ENCODE measurements at regions not wholly inside any gene's neighbourhood (a gene's known extent, or its start where the extent isn't known, plus 50 kb on each side); places are given as distances from the start of the nearest gene placed in this dataset.

DNA sequence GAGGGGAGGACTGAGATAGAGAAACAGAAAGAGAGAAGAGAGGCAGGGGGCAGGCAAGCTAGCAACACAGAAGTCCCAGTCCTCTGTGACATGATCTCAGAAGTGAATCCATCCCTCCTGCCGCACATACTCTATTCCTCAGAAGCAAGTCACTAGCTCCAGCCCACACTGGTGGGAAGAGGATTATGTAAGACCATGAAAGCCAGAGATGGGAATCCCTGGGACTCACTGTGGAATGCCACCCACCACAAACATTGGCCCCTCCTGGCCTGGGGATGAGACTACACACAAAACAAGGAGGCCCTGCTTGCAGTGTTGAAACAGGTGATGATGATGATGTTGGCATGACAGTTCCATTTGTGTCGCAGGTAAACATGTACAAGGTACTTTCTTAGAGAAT lies 419.9 kb downstream of the IRS2 start:
- H3K27me3 Mint-ChIP-seq (ENCODE audit: unreplicated experiment): no peaks in the 10 kb centered on the region
- H3K4me3 Mint-ChIP-seq (ENCODE audit: unreplicated experiment): no peak overlapping the region
- no peak for DNase-seq (ENCODE audit: extremely low spot score, unreplicated experiment)
- H3K9me3 Mint-ChIP-seq (ENCODE audit: unreplicated experiment): no peaks in the 10 kb centered on the region
- H3K27ac Mint-ChIP-seq (ENCODE audit: unreplicated experiment): no peak overlapping the region
- H3K4me1 Mint-ChIP-seq (ENCODE audit: unreplicated experiment): peaks cover 12% of the 10 kb centered on the region
- H3K36me3 Mint-ChIP-seq (ENCODE audit: unreplicated experiment): no peaks in the 10 kb centered on the region
- TF ChIP-seq, protein P1, sequence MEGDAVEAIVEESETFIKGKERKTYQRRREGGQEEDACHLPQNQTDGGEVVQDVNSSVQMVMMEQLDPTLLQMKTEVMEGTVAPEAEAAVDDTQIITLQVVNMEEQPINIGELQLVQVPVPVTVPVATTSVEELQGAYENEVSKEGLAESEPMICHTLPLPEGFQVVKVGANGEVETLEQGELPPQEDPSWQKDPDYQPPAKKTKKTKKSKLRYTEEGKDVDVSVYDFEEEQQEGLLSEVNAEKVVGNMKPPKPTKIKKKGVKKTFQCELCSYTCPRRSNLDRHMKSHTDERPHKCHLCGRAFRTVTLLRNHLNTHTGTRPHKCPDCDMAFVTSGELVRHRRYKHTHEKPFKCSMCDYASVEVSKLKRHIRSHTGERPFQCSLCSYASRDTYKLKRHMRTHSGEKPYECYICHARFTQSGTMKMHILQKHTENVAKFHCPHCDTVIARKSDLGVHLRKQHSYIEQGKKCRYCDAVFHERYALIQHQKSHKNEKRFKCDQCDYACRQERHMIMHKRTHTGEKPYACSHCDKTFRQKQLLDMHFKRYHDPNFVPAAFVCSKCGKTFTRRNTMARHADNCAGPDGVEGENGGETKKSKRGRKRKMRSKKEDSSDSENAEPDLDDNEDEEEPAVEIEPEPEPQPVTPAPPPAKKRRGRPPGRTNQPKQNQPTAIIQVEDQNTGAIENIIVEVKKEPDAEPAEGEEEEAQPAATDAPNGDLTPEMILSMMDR (IDR thresholded peaks at IDR 0.05): no peak

DNA sequence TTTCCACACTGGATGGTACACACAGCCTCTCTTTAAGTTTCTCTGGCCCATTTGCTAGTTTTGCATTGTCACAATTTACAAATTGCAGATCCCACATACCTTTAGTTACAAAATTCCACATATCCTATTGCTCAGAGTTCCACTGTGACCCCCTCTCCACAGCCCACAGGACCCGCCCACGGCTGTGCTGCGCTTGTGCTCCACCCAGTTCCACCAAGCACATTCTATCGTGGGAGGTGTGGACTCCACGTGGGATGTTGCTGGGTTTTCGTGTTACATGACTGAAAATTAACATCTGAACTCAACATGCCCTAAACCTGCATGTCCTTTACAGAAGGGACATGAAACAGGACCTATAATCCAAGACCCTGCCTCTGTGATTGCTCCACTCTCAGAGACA lies 423.0 kb downstream of the IRS2 start:
- Mint-ChIP-seq H3K36me3 (ENCODE audit: unreplicated experiment) (no peaks in the 10 kb centered on the region), H3K9me3 (ENCODE audit: unreplicated experiment) (no peaks in the 10 kb centered on the region), H3K27me3 (ENCODE audit: unreplicated experiment) (no peaks in the 10 kb centered on the region), H3K4me1 (ENCODE audit: unreplicated experiment) (no peaks in the 10 kb centered on the region), H3K27ac (ENCODE audit: unreplicated experiment) (no peak overlapping the region), H3K4me3 (ENCODE audit: unreplicated experiment) (no peak overlapping the region)
- TF ChIP-seq, protein P1 (IDR thresholded peaks at IDR 0.05): no peak
- no peak for DNase-seq (ENCODE audit: extremely low spot score, unreplicated experiment)

DNA sequence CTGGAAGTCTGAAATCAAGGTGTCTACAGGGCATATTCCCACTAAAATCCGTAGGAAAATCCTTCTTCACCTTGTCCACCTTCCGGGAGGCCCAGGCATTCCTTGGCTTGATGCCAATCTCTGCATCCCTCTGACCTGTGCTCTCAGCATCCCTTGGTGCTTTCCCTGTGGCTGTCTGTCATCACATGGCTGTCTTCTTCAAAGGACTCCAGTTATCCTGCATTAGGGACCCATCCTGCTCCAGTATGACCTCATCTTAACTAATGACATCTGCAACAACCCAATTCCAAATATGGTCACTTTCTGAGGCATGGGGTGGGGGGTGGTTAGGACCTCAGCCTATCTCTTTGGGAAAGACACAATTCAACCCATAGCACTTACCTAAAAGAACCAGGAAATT lies 423.8 kb downstream of the IRS2 start:
- H3K36me3 Mint-ChIP-seq (ENCODE audit: unreplicated experiment): no peaks in the 10 kb centered on the region
- H3K9me3 Mint-ChIP-seq (ENCODE audit: unreplicated experiment): no peaks in the 10 kb centered on the region
- H3K27me3 Mint-ChIP-seq (ENCODE audit: unreplicated experiment): no peaks in the 10 kb centered on the region
- no peak for DNase-seq (ENCODE audit: extremely low spot score, unreplicated experiment)
- no peak overlapping the region for H3K4me3 Mint-ChIP-seq (ENCODE audit: unreplicated experiment)
- TF ChIP-seq, protein P1 (IDR thresholded peaks at IDR 0.05): no peak
- H3K4me1 Mint-ChIP-seq (ENCODE audit: unreplicated experiment): peaks cover 3% of the 10 kb centered on the region
- H3K27ac Mint-ChIP-seq (ENCODE audit: unreplicated experiment): no peak overlapping the region

DNA sequence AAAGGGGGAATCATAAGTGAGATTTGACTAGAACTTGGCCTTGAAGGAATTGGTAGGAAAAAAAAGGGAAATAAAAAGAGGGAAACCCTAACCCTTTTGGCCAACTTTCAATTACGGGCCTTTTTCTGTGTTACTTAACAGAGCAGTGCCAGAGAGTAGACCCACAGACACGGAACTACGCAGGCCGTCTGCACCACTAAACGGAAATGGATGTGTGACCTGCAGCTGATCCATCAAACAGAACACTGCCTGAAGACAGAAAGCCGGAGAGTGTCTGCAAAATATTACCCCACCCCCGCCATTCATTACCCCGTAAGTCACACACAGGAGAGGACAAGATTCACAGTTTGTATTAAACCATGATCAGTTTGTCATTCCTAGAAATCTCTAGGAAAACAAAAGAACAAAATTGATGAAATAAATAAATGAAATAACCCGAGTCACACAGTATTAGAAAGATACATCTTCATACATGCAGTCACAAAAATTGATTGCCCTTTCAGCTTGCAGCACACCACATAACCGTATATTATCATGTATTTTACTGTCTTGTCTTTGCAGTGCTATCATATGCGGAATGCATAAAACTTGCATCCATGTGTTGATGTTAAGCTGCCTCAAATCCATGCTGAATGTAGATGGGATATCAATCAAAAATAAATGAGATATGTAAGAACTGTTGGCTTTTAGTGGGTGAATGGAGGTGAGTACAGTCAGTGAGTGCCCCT lies 424.7 kb downstream of the IRS2 start:
- Mint-ChIP-seq H3K9me3 (ENCODE audit: unreplicated experiment) (no peaks in the 10 kb centered on the region), H3K27me3 (ENCODE audit: unreplicated experiment) (no peaks in the 10 kb centered on the region), H3K36me3 (ENCODE audit: unreplicated experiment) (no peaks in the 10 kb centered on the region), H3K4me1 (ENCODE audit: unreplicated experiment) (peaks cover 8% of the 10 kb centered on the region), H3K4me3 (ENCODE audit: unreplicated experiment) (no peak overlapping the region), H3K27ac (ENCODE audit: unreplicated experiment) (no peak overlapping the region)
- TF ChIP-seq, protein P1 (IDR thresholded peaks at IDR 0.05): no peak
- no peak for DNase-seq (ENCODE audit: extremely low spot score, unreplicated experiment)

DNA sequence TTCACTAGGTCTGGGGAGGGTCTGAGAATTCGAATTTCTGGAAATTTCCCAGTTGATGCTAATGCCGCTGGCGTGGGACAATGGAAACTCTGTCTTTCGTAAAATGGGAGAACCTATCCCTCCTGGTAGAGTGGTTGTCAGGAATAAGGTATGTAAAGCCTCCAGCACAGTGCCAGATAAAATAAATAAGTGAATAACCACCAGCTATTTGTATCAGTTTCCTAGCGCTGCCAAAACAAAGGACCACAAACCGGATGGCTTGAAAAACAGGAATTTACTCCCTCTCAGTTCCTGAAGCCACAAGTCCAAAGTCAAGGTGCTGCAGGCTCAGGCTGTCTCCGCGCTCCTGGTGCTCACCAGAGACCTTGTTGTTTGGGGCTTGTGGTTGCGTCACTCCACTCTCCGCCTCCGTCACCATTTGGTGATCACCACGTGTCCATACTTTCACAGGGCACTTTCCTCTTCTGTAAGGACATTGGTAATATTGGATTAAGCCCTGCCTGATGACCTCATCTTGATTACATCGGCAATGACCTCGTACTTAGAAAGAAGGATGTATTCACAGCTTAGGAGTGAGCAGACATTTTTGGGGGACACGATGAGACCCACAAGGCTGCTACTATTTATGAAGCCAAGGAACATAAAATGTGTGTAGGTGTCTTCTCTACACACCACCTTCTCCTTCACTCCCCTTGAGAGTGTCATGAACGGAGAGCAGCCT lies 428.5 kb downstream of the IRS2 start:
- no peak for DNase-seq (ENCODE audit: extremely low spot score, unreplicated experiment)
- Mint-ChIP-seq H3K27me3 (ENCODE audit: unreplicated experiment) (no peaks in the 10 kb centered on the region), H3K27ac (ENCODE audit: unreplicated experiment) (no peak overlapping the region), H3K4me1 (ENCODE audit: unreplicated experiment) (peaks cover 8% of the 10 kb centered on the region), H3K4me3 (ENCODE audit: unreplicated experiment) (no peak overlapping the region), H3K9me3 (ENCODE audit: unreplicated experiment) (no peaks in the 10 kb centered on the region), H3K36me3 (ENCODE audit: unreplicated experiment) (no peaks in the 10 kb centered on the region)
- TF ChIP-seq, protein P1 (IDR thresholded peaks at IDR 0.05): no peak
